Kidney epithelial cell (primary cell): ENCODE measurements at regions not wholly inside any gene's neighbourhood (a gene's known extent, or its start where the extent isn't known, plus 50 kb on each side); places are given as distances from the start of the nearest gene placed in this dataset.

Experiments used
- DNase-seq: peaks from one replicate; pipeline ENCODE4 v3.0.0-alpha.2; 2010; ENCODE audit warnings: low read depth
- H3K27me3 ChIP-seq: 2 replicates; pipeline ENCODE4 v1.6.0; 2011; ENCODE audit warnings: low read length; ENCODE audit not compliant: control insufficient read depth, insufficient read depth
- H3K36me3 ChIP-seq: 2 replicates; pipeline ENCODE4 v1.5.1; 2011; ENCODE audit warnings: low read length; ENCODE audit not compliant: control insufficient read depth, insufficient read depth
- H3K4me3 ChIP-seq: 2 replicates; pipeline ENCODE4 v1.5.1; 2011; ENCODE audit warnings: low read depth, mild to moderate bottlenecking, control low read depth, low read length
- CTCF ChIP-seq: IDR thresholded peaks from 2 replicates; pipeline ENCODE4 v1.5.1; 2011; ENCODE audit warnings: mild to moderate bottlenecking, moderate library complexity, low read length, control low read depth, inconsistent platforms; ENCODE audit not compliant: insufficient read depth, poor library complexity, severe bottlenecking

- H3K27me3 ChIP-seq = no peaks in the 10 kb centered on the region
Measured at GRCh38 chr16:9566099-9566498, 474.7 kb downstream of the HAPSTR1 start.

GRCh38 chr16:9567666-9568065 is 476.2 kb downstream of the HAPSTR1 start:
- Histone ChIP-seq H3K4me3 (no peak overlapping the region), H3K27me3 (no peaks in the 10 kb centered on the region), H3K36me3 (no peaks in the 10 kb centered on the region)
- TF ChIP-seq CTCF = no peak
- no peak for DNase-seq

More at GRCh38 chr16:9566099-9566498, 474.7 kb downstream of the HAPSTR1 start:
- no peaks in the 10 kb centered on the region for H3K36me3 ChIP-seq
- DNase-seq = no peak
- no peak for TF ChIP-seq CTCF
- H3K4me3 ChIP-seq = no peak overlapping the region

GRCh38 chr16:9568261-9568660 is 476.8 kb downstream of the HAPSTR1 start:
- H3K36me3 ChIP-seq = no peaks in the 10 kb centered on the region
- H3K4me3 ChIP-seq = no peak overlapping the region
- H3K27me3 ChIP-seq = no peaks in the 10 kb centered on the region
- DNase-seq = no peak
- TF ChIP-seq CTCF = no peak

GRCh38 chr16:9570521-9570920 is 479.1 kb downstream of the HAPSTR1 start:
- H3K27me3 ChIP-seq = no peaks in the 10 kb centered on the region
- TF ChIP-seq CTCF = no peak
- no peak overlapping the region for H3K4me3 ChIP-seq
- no peaks in the 10 kb centered on the region for H3K36me3 ChIP-seq
- DNase-seq = no peak

GRCh38 chr16:9578459-9578858 is 487.0 kb downstream of the HAPSTR1 start:
- no peak for TF ChIP-seq CTCF
- DNase-seq = no peak
- no peaks in the 10 kb centered on the region for H3K36me3 ChIP-seq
- no peaks in the 10 kb centered on the region for H3K27me3 ChIP-seq
- no peak overlapping the region for H3K4me3 ChIP-seq

- no peak for DNase-seq
- H3K36me3 ChIP-seq = no peaks in the 10 kb centered on the region
- TF ChIP-seq CTCF = no peak
- no peaks in the 10 kb centered on the region for H3K27me3 ChIP-seq
- H3K4me3 ChIP-seq = no peak overlapping the region
Measured at GRCh38 chr16:9580025-9580424, 488.6 kb downstream of the HAPSTR1 start.
